ENCODE measurements at regions not wholly inside any gene's neighbourhood (a gene's known extent, or its start where the extent isn't known, plus 50 kb on each side); places are given as distances from the start of the nearest gene placed in this dataset.

DNA sequence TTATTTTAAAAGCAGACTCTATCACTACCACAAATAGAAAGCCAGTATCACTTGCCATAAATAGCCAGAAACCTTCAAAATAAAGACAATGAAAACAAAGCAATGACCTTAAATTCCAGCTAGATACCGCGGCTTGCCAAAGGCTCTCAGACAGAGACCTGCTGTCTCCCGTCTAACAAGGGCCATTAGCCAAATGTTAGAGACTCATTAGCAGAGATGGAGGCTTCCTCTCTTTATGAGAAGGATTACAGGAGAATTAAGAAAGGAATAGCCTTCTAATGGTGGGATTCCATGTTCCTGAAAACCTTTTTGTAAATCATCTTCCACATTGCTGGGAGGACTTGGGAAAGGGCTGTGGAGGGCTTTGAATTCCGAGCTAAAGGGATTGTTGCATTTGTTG lies 206.7 kb downstream of the AACS start:
- TF ChIP-seq, protein P1, sequence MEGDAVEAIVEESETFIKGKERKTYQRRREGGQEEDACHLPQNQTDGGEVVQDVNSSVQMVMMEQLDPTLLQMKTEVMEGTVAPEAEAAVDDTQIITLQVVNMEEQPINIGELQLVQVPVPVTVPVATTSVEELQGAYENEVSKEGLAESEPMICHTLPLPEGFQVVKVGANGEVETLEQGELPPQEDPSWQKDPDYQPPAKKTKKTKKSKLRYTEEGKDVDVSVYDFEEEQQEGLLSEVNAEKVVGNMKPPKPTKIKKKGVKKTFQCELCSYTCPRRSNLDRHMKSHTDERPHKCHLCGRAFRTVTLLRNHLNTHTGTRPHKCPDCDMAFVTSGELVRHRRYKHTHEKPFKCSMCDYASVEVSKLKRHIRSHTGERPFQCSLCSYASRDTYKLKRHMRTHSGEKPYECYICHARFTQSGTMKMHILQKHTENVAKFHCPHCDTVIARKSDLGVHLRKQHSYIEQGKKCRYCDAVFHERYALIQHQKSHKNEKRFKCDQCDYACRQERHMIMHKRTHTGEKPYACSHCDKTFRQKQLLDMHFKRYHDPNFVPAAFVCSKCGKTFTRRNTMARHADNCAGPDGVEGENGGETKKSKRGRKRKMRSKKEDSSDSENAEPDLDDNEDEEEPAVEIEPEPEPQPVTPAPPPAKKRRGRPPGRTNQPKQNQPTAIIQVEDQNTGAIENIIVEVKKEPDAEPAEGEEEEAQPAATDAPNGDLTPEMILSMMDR (IDR thresholded peaks at IDR 0.05) = no peak
- no peak for TF ChIP-seq POLR2A (IDR thresholded peaks at IDR 0.05)
- no peak for TF ChIP-seq POLR2AphosphoS5 (IDR thresholded peaks at IDR 0.05)

Data from prostate gland (tissue), 2 donors.